ENCODE measurements at regions not wholly inside any gene's neighbourhood (a gene's known extent, or its start where the extent isn't known, plus 50 kb on each side); places are given as distances from the start of the nearest gene placed in this dataset.

- no peak for TF ChIP-seq CTCF (IDR thresholded peaks at IDR 0.05 in 8 of 11, conservative IDR thresholded peaks at IDR 0.05 in 3 of 11)
- no peak for TF ChIP-seq POLR2AphosphoS5 (IDR thresholded peaks at IDR 0.05)
- TF ChIP-seq POLR2A (IDR thresholded peaks at IDR 0.05) = no peak
These were observed 335.4 kb downstream of the LRIG3 start for GRCh38 chr12:58584880-58585279.

All from spleen (tissue), 7 donors.